Right renal pelvis (tissue), 4 donors: ENCODE measurements at regions not wholly inside any gene's neighbourhood (a gene's known extent, or its start where the extent isn't known, plus 50 kb on each side); places are given as distances from the start of the nearest gene placed in this dataset.

Experiments used
- DNase-seq, 4 donors: peaks; one replicate each; pipeline ENCODE4 v3.0.0-alpha.2; 2013; ENCODE audit warnings: low read depth in 4 of 4, low spot score in 3 of 4, missing footprints in 1 of 4

- DNase-seq: no peak
Observed at GRCh38 chr6:104579310-104579863, 280.3 kb downstream of the HACE1 start.

- DNase-seq: no peak
Observed at GRCh38 chr6:104575536-104575935, 284.2 kb downstream of the HACE1 start.

- no peak for DNase-seq
Observed at GRCh38 chr6:104574135-104574750, 285.5 kb downstream of the HACE1 start.

- no peak for DNase-seq
Observed at GRCh38 chr6:104573350-104573749, 286.4 kb downstream of the HACE1 start.

- DNase-seq: no peak
Observed at GRCh38 chr6:104572901-104573300, 286.8 kb downstream of the HACE1 start.

- DNase-seq: no peak
Observed at GRCh38 chr6:104566411-104566810, 293.3 kb downstream of the HACE1 start.

GRCh38 chr6:104563306-104563705 lies 296.4 kb downstream of the HACE1 start:
- DNase-seq: no peak

GRCh38 chr6:104559435-104560202 lies 300.1 kb downstream of the HACE1 start:
- DNase-seq: no peak

- no peak for DNase-seq
Observed at GRCh38 chr6:104558746-104559145, 301.0 kb downstream of the HACE1 start.

GRCh38 chr6:104548297-104548696 lies 311.4 kb downstream of the HACE1 start:
- no peak for DNase-seq

GRCh38 chr6:104541411-104541810 lies 318.3 kb downstream of the HACE1 start:
- no peak for DNase-seq

- DNase-seq: no peak
Observed at GRCh38 chr6:104540743-104541142, 319.0 kb downstream of the HACE1 start.

- DNase-seq: no peak
Observed at GRCh38 chr6:104539173-104539572, 320.5 kb downstream of the HACE1 start.

GRCh38 chr6:104537872-104538271 lies 321.8 kb downstream of the HACE1 start:
- DNase-seq: no peak

- no peak for DNase-seq
Observed at GRCh38 chr6:104537180-104537579, 322.5 kb downstream of the HACE1 start.

- no peak for DNase-seq
Observed at GRCh38 chr6:104532462-104532861, 327.3 kb downstream of the HACE1 start.

- no peak for DNase-seq
Observed at GRCh38 chr6:104531646-104532045, 328.1 kb downstream of the HACE1 start.

GRCh38 chr6:104527761-104528415 lies 331.8 kb downstream of the HACE1 start:
- DNase-seq: no peak

GRCh38 chr6:104527311-104527710 lies 332.4 kb downstream of the HACE1 start:
- DNase-seq: no peak

- DNase-seq: no peak
Observed at GRCh38 chr6:104526376-104526775, 333.3 kb downstream of the HACE1 start.

GRCh38 chr6:104525677-104526322 lies 333.9 kb downstream of the HACE1 start:
- DNase-seq: peak; percentile 41 to 67 (median 52)
